ENCODE measurements at regions not wholly inside any gene's neighbourhood (a gene's known extent, or its start where the extent isn't known, plus 50 kb on each side); places are given as distances from the start of the nearest gene placed in this dataset.

DNA sequence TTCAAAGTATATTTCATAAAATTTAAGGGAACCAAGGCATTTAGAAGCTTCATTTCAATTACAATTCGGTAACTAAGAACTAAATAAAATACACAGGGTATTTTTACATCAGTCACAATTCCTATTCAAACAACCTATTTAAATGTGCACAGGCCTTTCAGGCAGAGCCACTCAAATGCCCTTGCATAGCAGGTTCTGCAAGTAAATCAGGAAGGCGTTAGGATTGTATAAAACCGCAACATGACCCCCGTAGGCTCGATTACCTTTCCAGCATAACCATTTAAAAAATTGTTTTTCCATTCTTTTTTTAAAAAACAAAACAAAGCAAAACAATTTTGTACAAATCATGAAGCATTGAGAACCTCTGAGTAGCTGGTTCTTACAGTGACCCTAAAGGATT lies 289.9 kb upstream of the SP8 start:
- Mint-ChIP-seq H3K27ac (no peak overlapping the region), H3K9me3 (no peaks in the 10 kb centered on the region), H3K27me3 (no peaks in the 10 kb centered on the region), H3K4me3 (no peak overlapping the region), H3K36me3 (ENCODE audit: low read depth) (no peaks in the 10 kb centered on the region), H3K4me1 (ENCODE audit: low read depth) (no peaks in the 10 kb centered on the region)
- intact Hi-C loops (cut with DNase I, micrococcal nuclease): no loop called here
- Histone ChIP-seq H3K36me3 (ENCODE audit: insufficient read depth, low read length) (no peaks in the 10 kb centered on the region), H3K4me3 (ENCODE audit: low read length) (no peak overlapping the region), H3K27ac (ENCODE audit: low read depth in 1 of 2, low read length in 2 of 2) (no peak overlapping the region), H3K27me3 (ENCODE audit: control insufficient read depth in 1 of 2, insufficient read depth in 2 of 2, low read length in 2 of 2) (no peaks in the 10 kb centered on the region), H3K4me1 (ENCODE audit: insufficient read depth, low read length) (no peaks in the 10 kb centered on the region), H3K9me3 (ENCODE audit: control insufficient read depth in 1 of 2, insufficient read depth in 1 of 2, low read length in 2 of 2) (peaks cover 0 to 3% of the 10 kb centered on the region in 2 experiments)
- ATAC-seq (ENCODE audit: poor library complexity): no peak
- no peak for DNase-seq
- ChIA-PET CTCF (interaction anchor here (0.8 kb wide), 1 partner anchor 9 kb away, joined by 3 read pairs; no protein-coding TSS in a partner anchor), POLR2A (no interaction called here)
- TF ChIP-seq, protein P1, sequence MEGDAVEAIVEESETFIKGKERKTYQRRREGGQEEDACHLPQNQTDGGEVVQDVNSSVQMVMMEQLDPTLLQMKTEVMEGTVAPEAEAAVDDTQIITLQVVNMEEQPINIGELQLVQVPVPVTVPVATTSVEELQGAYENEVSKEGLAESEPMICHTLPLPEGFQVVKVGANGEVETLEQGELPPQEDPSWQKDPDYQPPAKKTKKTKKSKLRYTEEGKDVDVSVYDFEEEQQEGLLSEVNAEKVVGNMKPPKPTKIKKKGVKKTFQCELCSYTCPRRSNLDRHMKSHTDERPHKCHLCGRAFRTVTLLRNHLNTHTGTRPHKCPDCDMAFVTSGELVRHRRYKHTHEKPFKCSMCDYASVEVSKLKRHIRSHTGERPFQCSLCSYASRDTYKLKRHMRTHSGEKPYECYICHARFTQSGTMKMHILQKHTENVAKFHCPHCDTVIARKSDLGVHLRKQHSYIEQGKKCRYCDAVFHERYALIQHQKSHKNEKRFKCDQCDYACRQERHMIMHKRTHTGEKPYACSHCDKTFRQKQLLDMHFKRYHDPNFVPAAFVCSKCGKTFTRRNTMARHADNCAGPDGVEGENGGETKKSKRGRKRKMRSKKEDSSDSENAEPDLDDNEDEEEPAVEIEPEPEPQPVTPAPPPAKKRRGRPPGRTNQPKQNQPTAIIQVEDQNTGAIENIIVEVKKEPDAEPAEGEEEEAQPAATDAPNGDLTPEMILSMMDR (IDR thresholded peaks at IDR 0.05): no peak

DNA sequence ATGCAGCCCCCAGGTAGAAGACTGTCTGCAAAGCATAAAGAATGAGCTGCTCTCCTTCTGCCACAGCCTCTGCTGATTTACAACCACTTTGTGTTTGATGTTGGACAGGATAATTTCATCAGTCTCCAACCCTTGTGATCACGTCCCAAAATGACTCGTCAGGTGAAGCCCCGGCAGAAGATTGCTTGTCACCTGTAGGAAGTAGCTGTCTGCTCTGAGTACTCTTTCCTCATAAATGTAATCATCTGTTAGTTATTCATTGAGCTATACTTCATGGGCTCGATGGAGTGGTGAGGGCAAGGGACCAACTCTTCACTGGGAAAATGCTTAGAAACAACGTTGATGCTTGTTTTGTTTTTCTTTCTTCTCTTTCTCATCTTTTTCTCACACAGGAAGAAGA lies 290.9 kb upstream of the SP8 start:
- Histone ChIP-seq H3K4me1 (ENCODE audit: insufficient read depth, low read length) (no peaks in the 10 kb centered on the region), H3K9me3 (ENCODE audit: control insufficient read depth in 1 of 2, insufficient read depth in 1 of 2, low read length in 2 of 2) (peaks cover 0 to 3% of the 10 kb centered on the region in 2 experiments), H3K36me3 (ENCODE audit: insufficient read depth, low read length) (no peaks in the 10 kb centered on the region), H3K4me3 (ENCODE audit: low read length) (no peak overlapping the region), H3K27me3 (ENCODE audit: control insufficient read depth in 1 of 2, insufficient read depth in 2 of 2, low read length in 2 of 2) (no peaks in the 10 kb centered on the region), H3K27ac (ENCODE audit: low read depth in 1 of 2, low read length in 2 of 2) (no peak overlapping the region)
- no peaks in the 10 kb centered on the region for H3K4me1 Mint-ChIP-seq (ENCODE audit: low read depth)
- no peak overlapping the region for H3K27ac Mint-ChIP-seq
- no peaks in the 10 kb centered on the region for H3K27me3 Mint-ChIP-seq
- H3K36me3 Mint-ChIP-seq (ENCODE audit: low read depth): no peaks in the 10 kb centered on the region
- TF ChIP-seq, protein P1 (IDR thresholded peaks at IDR 0.05): no peak
- H3K4me3 Mint-ChIP-seq: no peak overlapping the region
- ChIA-PET POLR2A (no interaction called here), CTCF (no interaction called here)
- ATAC-seq (ENCODE audit: poor library complexity) (no peak), DNase-seq (no peak)
- H3K9me3 Mint-ChIP-seq: no peaks in the 10 kb centered on the region
- intact Hi-C loops (cut with DNase I, micrococcal nuclease): no loop called here

DNA sequence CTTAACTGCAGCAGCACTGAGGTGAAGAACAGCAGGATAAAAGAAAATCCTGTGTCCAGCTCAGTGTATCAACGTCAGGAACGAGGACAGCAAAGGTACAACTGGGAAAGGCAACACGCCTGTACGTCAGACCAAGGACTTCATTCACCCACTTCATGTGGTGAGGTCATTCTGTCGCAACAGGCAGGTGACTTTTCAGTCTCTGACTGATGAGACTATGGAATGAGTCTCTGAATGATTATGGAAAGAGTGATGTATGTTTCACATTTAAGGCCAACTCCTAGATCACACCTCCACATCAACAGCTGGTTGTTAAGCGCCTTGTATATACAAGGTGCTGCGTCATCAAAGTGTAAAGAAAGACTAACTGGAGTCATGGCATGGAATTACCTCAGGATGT lies 297.6 kb upstream of the SP8 start:
- H3K27ac Mint-ChIP-seq: no peak overlapping the region
- intact Hi-C loops (cut with DNase I, micrococcal nuclease): no loop called here
- H3K27me3 ChIP-seq (ENCODE audit: control insufficient read depth in 1 of 2, insufficient read depth in 2 of 2, low read length in 2 of 2): no peaks in the 10 kb centered on the region
- no peaks in the 10 kb centered on the region for H3K4me1 ChIP-seq (ENCODE audit: insufficient read depth, low read length)
- H3K4me3 ChIP-seq (ENCODE audit: low read length): no peak overlapping the region
- ChIA-PET CTCF (no interaction called here), POLR2A (no interaction called here)
- ATAC-seq (ENCODE audit: poor library complexity) (no peak), DNase-seq (no peak)
- peaks cover 4% of the 10 kb centered on the region for H3K9me3 Mint-ChIP-seq
- peaks cover 4% of the 10 kb centered on the region for H3K27me3 Mint-ChIP-seq
- H3K27ac ChIP-seq (ENCODE audit: low read depth in 1 of 2, low read length in 2 of 2): no peak overlapping the region
- H3K36me3 ChIP-seq (ENCODE audit: insufficient read depth, low read length): no peaks in the 10 kb centered on the region
- H3K4me1 Mint-ChIP-seq (ENCODE audit: low read depth): no peaks in the 10 kb centered on the region
- H3K36me3 Mint-ChIP-seq (ENCODE audit: low read depth): no peaks in the 10 kb centered on the region
- H3K4me3 Mint-ChIP-seq: no peak overlapping the region
- TF ChIP-seq, protein P1 (IDR thresholded peaks at IDR 0.05): no peak
- peaks cover 0 to 3% of the 10 kb centered on the region in 2 experiments for H3K9me3 ChIP-seq (ENCODE audit: control insufficient read depth in 1 of 2, insufficient read depth in 1 of 2, low read length in 2 of 2)
